Stimulated activated CD8-positive, alpha-beta memory T cell treated with anti-CD3 and anti-CD28 coated beads, Interleukin-12 subunit alpha, Interleukin-12 subunit beta, amount 100 ng/mL, for 4 hours (primary cell): ENCODE measurements at regions not wholly inside any gene's neighbourhood (a gene's known extent, or its start where the extent isn't known, plus 50 kb on each side); places are given as distances from the start of the nearest gene placed in this dataset.

ENCODE experiments used
- DNase-seq: peaks from one replicate; pipeline ENCODE4 v3.0.0-alpha.2; 2020; ENCODE audit warnings: low read depth

DNA sequence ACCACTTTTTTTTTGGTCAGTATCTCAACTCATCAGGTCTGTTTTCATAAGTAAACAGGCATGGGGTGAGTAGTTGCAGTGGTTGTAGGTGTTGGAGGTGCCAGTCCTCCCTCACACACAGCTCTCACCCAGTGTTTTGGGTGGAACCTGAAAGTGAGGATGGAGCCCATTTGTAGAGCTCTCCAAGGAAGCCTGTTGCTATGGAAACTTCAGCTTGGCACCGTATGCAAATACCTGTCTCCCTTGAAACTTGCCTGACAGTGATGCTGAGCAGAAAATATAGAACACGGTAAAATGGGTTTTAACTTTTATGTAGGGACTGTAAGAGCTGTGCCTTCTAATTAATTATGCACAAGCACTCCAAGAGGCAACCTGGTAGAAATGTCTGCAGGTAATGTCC is 214.1 kb downstream of the AJAP1 start:
- no peak for DNase-seq

DNA sequence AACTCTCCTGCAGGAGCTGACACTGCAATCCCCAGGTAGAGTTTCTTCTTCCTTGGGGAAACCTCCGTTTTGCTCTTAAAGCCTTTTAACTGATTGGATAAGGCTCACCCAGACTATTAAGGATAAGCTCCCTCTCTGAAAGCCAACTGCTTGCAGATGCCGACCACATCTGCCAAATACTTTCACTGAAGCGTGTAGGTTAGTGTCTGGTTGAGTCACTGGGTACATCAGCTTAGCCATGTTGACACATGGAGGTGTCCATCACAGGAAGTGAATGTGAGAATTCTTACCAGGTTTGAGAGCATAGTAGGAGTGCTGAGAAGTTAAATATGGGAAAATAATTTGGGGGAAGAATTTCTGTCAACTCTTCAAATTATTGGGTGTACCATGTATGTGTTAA is 202.0 kb downstream of the AJAP1 start:
- DNase-seq = no peak

DNA sequence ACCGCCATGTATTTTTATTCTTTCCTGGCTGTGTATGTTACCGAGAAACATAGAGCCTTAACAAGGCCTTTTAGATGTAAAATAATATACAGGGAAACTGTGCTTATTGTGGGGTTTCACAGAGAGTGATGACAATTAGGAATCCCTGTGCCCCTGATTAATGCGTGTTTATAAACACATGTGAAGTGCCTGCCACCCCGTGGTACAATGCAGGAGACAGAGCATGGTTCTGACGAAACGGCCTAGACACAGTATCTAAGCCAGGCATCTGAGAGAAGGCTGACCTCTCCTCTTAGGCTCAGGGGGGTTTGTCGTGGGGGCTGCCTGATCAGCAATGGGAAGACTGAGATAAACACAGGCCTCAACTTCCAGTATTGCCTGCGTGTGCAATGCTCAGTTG is 200.0 kb downstream of the AJAP1 start:
- no peak for DNase-seq

DNA sequence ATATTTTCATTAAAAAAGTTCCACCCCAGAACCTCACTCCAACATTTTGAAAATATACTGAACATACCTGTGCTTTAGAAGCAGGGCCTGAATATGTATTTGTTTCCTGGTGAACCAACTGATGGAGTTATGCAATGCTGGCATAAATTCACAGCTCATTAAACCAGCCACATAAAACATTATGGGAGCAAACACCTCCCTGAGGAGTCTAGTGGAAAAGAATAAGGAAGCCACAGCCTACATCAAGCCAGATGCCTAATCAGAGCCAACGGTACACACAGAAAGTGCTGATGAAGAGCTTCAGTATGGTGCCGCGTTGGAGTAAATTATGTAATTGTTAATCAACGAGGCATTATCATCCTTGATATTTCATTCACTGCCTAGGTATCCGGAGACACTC is 199.5 kb downstream of the AJAP1 start:
- no peak for DNase-seq

- DNase-seq = no peak
Measured at GRCh38 chr1:4851385-4852065, 197.1 kb downstream of the AJAP1 start.

- no peak for DNase-seq
Measured at GRCh38 chr1:4848431-4848830, 194.0 kb downstream of the AJAP1 start.

GRCh38 chr1:4847711-4848110 is 193.3 kb downstream of the AJAP1 start:
- DNase-seq = no peak
